ENCODE measurements at regions not wholly inside any gene's neighbourhood (a gene's known extent, or its start where the extent isn't known, plus 50 kb on each side); places are given as distances from the start of the nearest gene placed in this dataset.
"Not testable (repeated sequence)": the region's sequence is repeated elsewhere in the genome, so short reads cannot be mapped to it uniquely, and the experiment has no call there.

- DNase-seq (ENCODE audit: extremely low read depth, low read depth): no peak
Measured at GRCh38 chr2:217360111-217360510, 500.2 kb upstream of the TNP1 start.

GRCh38 chr2:217357886-217358620 is 498.2 kb upstream of the TNP1 start:
- no peak for DNase-seq (ENCODE audit: extremely low read depth, low read depth)

DNA sequence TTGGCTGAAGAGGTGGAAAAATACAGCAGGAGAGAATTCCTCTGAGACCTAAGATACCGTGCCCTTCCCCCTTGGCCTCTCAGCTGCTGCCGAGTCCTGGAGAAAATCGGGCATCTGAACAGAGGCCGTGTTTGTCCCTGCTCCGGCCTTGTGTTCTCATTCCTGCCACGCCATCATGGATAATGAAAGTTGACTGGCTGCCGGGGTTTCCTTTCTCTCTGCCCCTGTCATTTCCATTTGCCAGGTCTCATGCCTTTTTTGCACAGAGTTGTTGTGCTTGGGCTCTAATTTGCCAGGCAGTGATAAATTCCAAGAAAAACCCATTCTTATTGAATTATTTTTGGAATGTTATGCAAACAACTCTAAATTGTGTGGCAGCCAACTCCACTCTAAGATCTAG is 496.9 kb upstream of the TNP1 start:
- DNase-seq (ENCODE audit: extremely low read depth, low read depth): no peak

DNA sequence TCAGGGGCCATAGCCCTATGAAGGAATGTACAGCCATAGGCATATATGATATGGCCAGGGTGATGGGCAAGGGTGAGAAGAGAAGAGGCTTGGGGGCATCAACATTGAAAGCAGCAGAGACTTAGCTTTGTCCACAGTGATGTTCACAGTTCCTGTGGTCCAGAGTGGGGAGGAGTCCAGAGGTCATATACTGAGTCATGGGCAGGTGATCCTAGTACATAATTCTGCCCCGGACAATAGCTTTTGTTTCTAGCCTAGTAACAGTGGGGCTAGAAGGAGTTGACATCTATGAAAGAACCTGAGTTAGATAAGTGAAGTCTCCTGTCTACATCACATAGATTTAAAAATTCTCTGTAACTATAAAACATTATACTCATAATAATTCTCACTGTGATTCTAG is 496.3 kb upstream of the TNP1 start:
- DNase-seq (ENCODE audit: extremely low read depth, low read depth): no peak

DNA sequence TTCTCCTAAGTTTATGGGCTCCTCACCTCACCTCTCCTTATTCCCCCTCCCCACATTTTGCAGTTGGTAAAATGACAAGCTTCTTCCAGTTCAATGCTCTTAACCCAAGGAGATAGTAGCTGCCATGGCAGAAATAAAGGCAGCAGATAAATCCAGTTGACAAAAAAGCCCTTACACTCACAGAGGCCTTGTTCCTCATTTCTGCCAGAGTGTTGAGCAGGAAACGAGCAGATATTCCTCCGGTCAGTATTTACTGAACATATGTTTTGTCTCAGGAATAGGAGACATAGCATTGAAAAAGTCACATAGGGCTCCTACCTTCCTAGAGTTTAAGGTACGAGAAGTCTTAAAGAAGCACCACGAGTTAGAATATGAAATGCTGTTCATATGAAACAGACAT is 493.7 kb upstream of the TNP1 start:
- DNase-seq (ENCODE audit: extremely low read depth, low read depth): no peak

DNA sequence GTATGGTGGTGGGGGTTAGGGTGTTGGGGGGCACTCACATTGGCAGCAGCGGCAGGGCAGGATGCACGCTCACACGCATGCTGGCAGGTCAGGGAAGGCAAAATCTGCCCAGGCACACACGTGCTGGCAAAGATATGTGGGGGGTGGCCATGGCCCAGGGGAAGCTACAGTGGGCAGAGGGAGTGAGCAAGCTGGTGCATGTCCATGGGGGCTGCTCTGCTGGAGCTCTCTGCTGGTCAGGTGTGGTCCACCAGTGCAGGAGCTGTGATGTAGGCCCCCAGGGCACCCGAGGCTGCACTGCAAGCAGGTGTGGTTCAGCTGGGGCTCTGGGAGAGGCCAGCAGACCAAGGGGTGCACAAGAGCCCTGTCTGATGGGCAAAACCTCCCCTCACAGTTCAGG is 491.5 kb upstream of the TNP1 start:
- no peak for DNase-seq (ENCODE audit: extremely low read depth, low read depth)

- no peak for DNase-seq (ENCODE audit: extremely low read depth, low read depth)
Measured at GRCh38 chr2:217349251-217349650, 489.4 kb upstream of the TNP1 start.

GRCh38 chr2:217347630-217348029 is 487.8 kb upstream of the TNP1 start:
- not testable (repeated sequence) for DNase-seq (ENCODE audit: extremely low read depth, low read depth)

GRCh38 chr2:217346043-217346442 is 486.2 kb upstream of the TNP1 start:
- DNase-seq (ENCODE audit: extremely low read depth, low read depth): not testable (repeated sequence)

DNA sequence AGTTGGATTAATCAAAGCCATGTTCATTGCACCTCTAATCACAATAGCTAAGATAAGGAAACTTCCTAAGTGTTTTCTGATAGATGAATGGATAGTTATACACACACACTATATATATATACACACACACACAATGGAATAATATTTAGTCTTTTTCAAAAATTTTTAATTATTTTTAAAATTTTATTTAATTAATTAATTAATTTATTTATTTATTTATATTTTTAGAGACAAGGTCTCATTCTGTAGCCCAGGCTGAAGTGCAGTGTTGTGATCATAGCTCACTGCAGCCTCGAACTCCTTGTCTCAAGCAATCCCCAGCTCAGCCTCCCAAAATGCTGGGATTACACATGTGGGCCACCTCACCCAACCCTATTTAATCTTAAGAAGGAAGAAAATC is 481.0 kb upstream of the TNP1 start:
- no peak for DNase-seq (ENCODE audit: extremely low read depth, low read depth)

- no peak for DNase-seq (ENCODE audit: extremely low read depth, low read depth)
Measured at GRCh38 chr2:217340176-217340575, 480.3 kb upstream of the TNP1 start.

- no peak for DNase-seq (ENCODE audit: extremely low read depth, low read depth)
Measured at GRCh38 chr2:217339753-217340152, 479.9 kb upstream of the TNP1 start.

DNA sequence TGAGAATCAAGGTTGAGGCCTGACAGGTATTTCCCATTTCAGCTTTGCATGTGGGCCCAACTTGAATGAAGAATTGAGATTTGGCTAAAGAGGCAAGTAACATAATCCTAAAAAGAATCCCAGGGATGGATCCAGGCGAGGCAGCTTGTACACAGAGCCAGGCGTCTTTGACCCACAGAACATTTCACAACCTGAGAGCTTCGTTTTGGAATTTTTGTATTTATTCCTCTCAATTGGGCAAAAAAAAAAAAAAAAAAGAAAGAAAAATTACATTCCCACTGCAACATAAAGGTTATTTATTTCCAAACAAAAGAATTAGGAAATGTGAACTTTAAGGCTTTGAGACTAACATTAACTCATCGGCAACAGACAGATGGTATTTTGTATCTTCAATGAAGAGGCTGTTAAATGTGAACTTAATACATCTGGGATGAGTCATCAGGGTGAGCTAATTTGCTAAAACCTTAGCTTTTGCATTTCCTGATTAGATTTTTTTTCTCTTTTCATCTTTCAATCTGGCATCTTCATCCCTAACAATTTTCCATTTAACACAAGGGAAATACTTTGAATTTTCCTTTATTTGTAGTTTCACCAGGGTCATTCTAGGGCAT is 478.5 kb upstream of the TNP1 start:
- DNase-seq (ENCODE audit: extremely low read depth, low read depth): no peak

GRCh38 chr2:217337771-217338170 is 477.9 kb upstream of the TNP1 start:
- DNase-seq (ENCODE audit: extremely low read depth, low read depth): no peak

DNA sequence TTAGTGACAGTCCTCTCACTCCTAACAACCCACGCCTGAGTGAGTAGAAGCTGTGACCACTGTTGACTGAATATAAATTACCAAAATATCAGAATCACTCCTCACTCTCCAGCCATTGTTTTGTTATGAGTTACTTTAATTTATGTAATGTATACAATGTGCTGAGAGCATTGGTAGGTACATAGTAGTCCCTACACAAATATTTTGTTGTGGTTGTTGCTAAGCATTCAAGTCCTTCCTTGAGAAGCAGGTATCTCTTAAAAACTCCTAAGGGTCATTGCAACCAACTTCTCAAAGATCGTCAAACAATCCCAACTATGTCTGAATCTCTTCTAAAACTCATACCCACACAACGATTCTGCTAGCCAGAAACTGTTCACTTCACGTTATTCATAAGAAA is 476.8 kb upstream of the TNP1 start:
- DNase-seq (ENCODE audit: extremely low read depth, low read depth): no peak

GRCh38 chr2:217335341-217335966 is 475.6 kb upstream of the TNP1 start:
- DNase-seq (ENCODE audit: extremely low read depth, low read depth): no peak

DNA sequence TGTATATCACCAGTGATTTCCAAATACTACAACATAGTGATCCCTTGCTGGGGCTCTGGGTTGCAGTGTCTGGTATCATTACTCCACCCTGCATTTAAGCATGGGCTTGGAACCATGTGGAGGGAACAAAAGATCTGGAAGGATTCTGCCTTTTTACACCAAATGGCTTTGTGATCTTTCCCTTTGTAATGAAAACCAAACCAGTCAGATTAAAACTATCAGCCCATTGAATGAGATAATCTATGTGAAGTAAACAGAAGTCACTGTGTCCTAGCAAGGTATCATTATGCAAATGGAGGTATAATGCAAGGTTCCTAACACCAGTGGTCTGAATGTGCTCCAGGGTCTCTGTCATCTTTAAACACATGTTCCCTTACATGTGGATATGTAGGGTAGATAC is 474.7 kb upstream of the TNP1 start:
- no peak for DNase-seq (ENCODE audit: extremely low read depth, low read depth)

- DNase-seq (ENCODE audit: extremely low read depth, low read depth): no peak
Measured at GRCh38 chr2:217332866-217333265, 473.0 kb upstream of the TNP1 start.

DNA sequence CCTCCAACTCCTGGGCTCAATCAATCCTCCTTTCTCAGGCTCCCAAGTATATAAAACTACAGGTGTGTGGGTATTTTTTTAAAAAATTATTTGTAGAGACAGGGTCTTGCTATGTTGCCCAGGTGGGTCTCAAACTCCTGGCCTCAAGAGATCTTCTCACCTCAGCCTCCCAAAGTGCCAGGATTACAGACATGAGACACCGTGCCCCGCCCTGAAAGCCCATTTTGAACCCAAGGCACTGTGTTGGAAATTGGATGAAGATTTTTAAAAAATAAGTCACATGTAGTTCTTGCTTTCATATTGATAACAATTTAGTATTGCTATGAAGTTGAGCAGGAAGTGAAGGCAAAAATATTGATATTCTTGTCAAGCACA is 472.5 kb upstream of the TNP1 start:
- DNase-seq (ENCODE audit: extremely low read depth, low read depth): no peak

- no peak for DNase-seq (ENCODE audit: extremely low read depth, low read depth)
Measured at GRCh38 chr2:217331523-217332416, 471.9 kb upstream of the TNP1 start.

DNA sequence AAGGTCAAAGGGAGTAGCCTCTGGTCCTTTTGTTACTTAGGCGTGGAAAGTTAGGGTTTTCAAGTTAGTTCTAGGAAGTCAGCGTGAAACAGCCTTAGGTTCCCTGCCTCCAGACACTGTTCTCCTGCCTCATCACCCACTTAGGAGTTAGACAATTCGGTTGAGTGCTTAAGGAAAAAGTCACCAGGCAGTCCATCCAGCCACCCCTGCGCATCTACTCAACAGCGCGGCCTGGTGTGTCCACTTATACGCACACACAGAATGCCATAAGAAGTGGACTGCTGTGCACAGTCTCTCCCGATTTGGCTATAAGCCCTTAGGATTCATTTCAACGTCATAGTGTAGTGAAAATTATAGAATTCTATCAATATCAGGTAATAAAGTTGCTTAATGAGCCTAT is 470.8 kb upstream of the TNP1 start:
- no peak for DNase-seq (ENCODE audit: extremely low read depth, low read depth)
